ENCODE measurements at regions not wholly inside any gene's neighbourhood (a gene's known extent, or its start where the extent isn't known, plus 50 kb on each side); places are given as distances from the start of the nearest gene placed in this dataset.

- no peak for FAIRE-seq
- no peak for TF ChIP-seq POLR2AphosphoS5 (IDR thresholded peaks at IDR 0.05; ENCODE audit: low read depth, low read length)
Measured at GRCh38 chr16:66269617-66270332, 96.7 kb upstream of the CDH5 start.

GRCh38 chr16:66267292-66268014 lies 99.0 kb upstream of the CDH5 start:
- DNase-seq (ENCODE audit: insufficient read length, low spot score) (no peak), FAIRE-seq (no peak)
- TF ChIP-seq POLR2AphosphoS5 (IDR thresholded peaks at IDR 0.05; ENCODE audit: low read depth, low read length), result no peak
- TF ChIP-seq POU2F2 (IDR thresholded peaks at IDR 0.05; ENCODE audit: low read depth, low read length), result no peak
- no peak for TF ChIP-seq TAF1 (IDR thresholded peaks at IDR 0.05; ENCODE audit: low read depth, low read length)
- no peak for TF ChIP-seq PAX5 (IDR thresholded peaks at IDR 0.05; ENCODE audit: insufficient read depth, low read length, severe bottlenecking)
- no peak for TF ChIP-seq POLR2A (IDR thresholded peaks at IDR 0.05; ENCODE audit: low read depth, low read length)

More at GRCh38 chr16:66269617-66270332, 96.7 kb upstream of the CDH5 start:
- no peak for DNase-seq (ENCODE audit: insufficient read length, low spot score)

GRCh38 chr16:66266436-66267291 lies 99.8 kb upstream of the CDH5 start:
- DNase-seq (ENCODE audit: insufficient read length, low spot score) (no peak), FAIRE-seq (no peak)
- no peak for TF ChIP-seq POU2F2 (IDR thresholded peaks at IDR 0.05; ENCODE audit: low read depth, low read length)
- TF ChIP-seq POLR2AphosphoS5 (IDR thresholded peaks at IDR 0.05; ENCODE audit: low read depth, low read length), result no peak
- no peak for TF ChIP-seq SPI1 (IDR thresholded peaks at IDR 0.05; ENCODE audit: low read depth, low read length)
- no peak for TF ChIP-seq PAX5 (IDR thresholded peaks at IDR 0.05; ENCODE audit: insufficient read depth, low read length, severe bottlenecking)
- no peak for TF ChIP-seq TAF1 (IDR thresholded peaks at IDR 0.05; ENCODE audit: low read depth, low read length)
- TF ChIP-seq POLR2A (IDR thresholded peaks at IDR 0.05; ENCODE audit: low read depth, low read length), result no peak

- FAIRE-seq, result no peak
- DNase-seq (ENCODE audit: insufficient read length, low spot score), result no peak
- TF ChIP-seq PAX5 (IDR thresholded peaks at IDR 0.05; ENCODE audit: insufficient read depth, low read length, severe bottlenecking) (no peak), SPI1 (IDR thresholded peaks at IDR 0.05; ENCODE audit: low read depth, low read length) (no peak), TAF1 (IDR thresholded peaks at IDR 0.05; ENCODE audit: low read depth, low read length) (no peak), POU2F2 (IDR thresholded peaks at IDR 0.05; ENCODE audit: low read depth, low read length) (no peak), POLR2A (IDR thresholded peaks at IDR 0.05; ENCODE audit: low read depth, low read length) (no peak), POLR2AphosphoS5 (IDR thresholded peaks at IDR 0.05; ENCODE audit: low read depth, low read length) (no peak)
Measured at GRCh38 chr16:66265556-66266141, 100.8 kb upstream of the CDH5 start.

- TF ChIP-seq PAX5 (IDR thresholded peaks at IDR 0.05; ENCODE audit: insufficient read depth, low read length, severe bottlenecking), result no peak
- TF ChIP-seq TAF1 (IDR thresholded peaks at IDR 0.05; ENCODE audit: low read depth, low read length), result no peak
- no peak for TF ChIP-seq SPI1 (IDR thresholded peaks at IDR 0.05; ENCODE audit: low read depth, low read length)
- TF ChIP-seq POU2F2 (IDR thresholded peaks at IDR 0.05; ENCODE audit: low read depth, low read length), result no peak
- TF ChIP-seq POLR2AphosphoS5 (IDR thresholded peaks at IDR 0.05; ENCODE audit: low read depth, low read length), result no peak
- TF ChIP-seq POLR2A (IDR thresholded peaks at IDR 0.05; ENCODE audit: low read depth, low read length), result no peak
- FAIRE-seq (no peak), DNase-seq (ENCODE audit: insufficient read length, low spot score) (no peak)
Measured at GRCh38 chr16:66265048-66265415, 101.5 kb upstream of the CDH5 start.

GRCh38 chr16:66264311-66265047 lies 102.0 kb upstream of the CDH5 start:
- FAIRE-seq (no peak), DNase-seq (ENCODE audit: insufficient read length, low spot score) (no peak)
- TF ChIP-seq POLR2A (IDR thresholded peaks at IDR 0.05; ENCODE audit: low read depth, low read length), result no peak
- TF ChIP-seq SPI1 (IDR thresholded peaks at IDR 0.05; ENCODE audit: low read depth, low read length), result no peak
- no peak for TF ChIP-seq POLR2AphosphoS5 (IDR thresholded peaks at IDR 0.05; ENCODE audit: low read depth, low read length)
- no peak for TF ChIP-seq POU2F2 (IDR thresholded peaks at IDR 0.05; ENCODE audit: low read depth, low read length)
- TF ChIP-seq TAF1 (IDR thresholded peaks at IDR 0.05; ENCODE audit: low read depth, low read length), result no peak
- TF ChIP-seq PAX5 (IDR thresholded peaks at IDR 0.05; ENCODE audit: insufficient read depth, low read length, severe bottlenecking), result no peak

GRCh38 chr16:66263973-66264310 lies 102.5 kb upstream of the CDH5 start:
- TF ChIP-seq SPI1 (IDR thresholded peaks at IDR 0.05; ENCODE audit: low read depth, low read length) (no peak), POLR2A (IDR thresholded peaks at IDR 0.05; ENCODE audit: low read depth, low read length) (no peak), POLR2AphosphoS5 (IDR thresholded peaks at IDR 0.05; ENCODE audit: low read depth, low read length) (no peak), POU2F2 (IDR thresholded peaks at IDR 0.05; ENCODE audit: low read depth, low read length) (no peak), TAF1 (IDR thresholded peaks at IDR 0.05; ENCODE audit: low read depth, low read length) (no peak), PAX5 (IDR thresholded peaks at IDR 0.05; ENCODE audit: insufficient read depth, low read length, severe bottlenecking) (no peak)
- no peak for DNase-seq (ENCODE audit: insufficient read length, low spot score)
- no peak for FAIRE-seq

GRCh38 chr16:66263168-66263972 lies 103.1 kb upstream of the CDH5 start:
- no peak for DNase-seq (ENCODE audit: insufficient read length, low spot score)
- no peak for FAIRE-seq
- TF ChIP-seq SPI1 (IDR thresholded peaks at IDR 0.05; ENCODE audit: low read depth, low read length), result no peak
- no peak for TF ChIP-seq PAX5 (IDR thresholded peaks at IDR 0.05; ENCODE audit: insufficient read depth, low read length, severe bottlenecking)
- TF ChIP-seq POLR2AphosphoS5 (IDR thresholded peaks at IDR 0.05; ENCODE audit: low read depth, low read length), result no peak
- TF ChIP-seq POU2F2 (IDR thresholded peaks at IDR 0.05; ENCODE audit: low read depth, low read length), result no peak
- TF ChIP-seq TAF1 (IDR thresholded peaks at IDR 0.05; ENCODE audit: low read depth, low read length), result no peak
- no peak for TF ChIP-seq POLR2A (IDR thresholded peaks at IDR 0.05; ENCODE audit: low read depth, low read length)
